ENCODE measurements at regions not wholly inside any gene's neighbourhood (a gene's known extent, or its start where the extent isn't known, plus 50 kb on each side); places are given as distances from the start of the nearest gene placed in this dataset.

GRCh38 chr18:28767201-28767600 is 590.3 kb upstream of the CDH2 start (continued):
- TF ChIP-seq TSHZ2 (CRISPR knock-in tag; IDR thresholded peaks at IDR 0.05) (no peak), PPARA (CRISPR knock-in tag; IDR thresholded peaks at IDR 0.05; ENCODE audit: borderline replicate concordance) (no peak)

GRCh38 chr18:28766721-28767120 is 589.8 kb upstream of the CDH2 start:
- no peak for TF ChIP-seq TOX (CRISPR knock-in tag; IDR thresholded peaks at IDR 0.05; ENCODE audit: borderline replicate concordance)
- no peak for TF ChIP-seq SNAI2 (CRISPR knock-in tag; IDR thresholded peaks at IDR 0.05)
- TF ChIP-seq POU6F1 (CRISPR knock-in tag; IDR thresholded peaks at IDR 0.05; ENCODE audit: borderline replicate concordance, low read depth), result no peak

GRCh38 chr18:28766027-28766426 is 589.1 kb upstream of the CDH2 start:
- TF ChIP-seq ISL1 (CRISPR knock-in tag; IDR thresholded peaks at IDR 0.05) (peak; percentile 48), BACH2 (CRISPR knock-in tag; IDR thresholded peaks at IDR 0.05; ENCODE audit: borderline replicate concordance) (no peak)
- no peak for ATAC-seq

More at GRCh38 chr18:28766721-28767120, 589.8 kb upstream of the CDH2 start:
- no peak for ATAC-seq

- TF ChIP-seq RARB (CRISPR knock-in tag; IDR thresholded peaks at IDR 0.05) (no peak), BACH2 (CRISPR knock-in tag; IDR thresholded peaks at IDR 0.05; ENCODE audit: borderline replicate concordance) (no peak), CSDC2 (CRISPR knock-in tag; IDR thresholded peaks at IDR 0.05) (no peak), TOX (CRISPR knock-in tag; IDR thresholded peaks at IDR 0.05; ENCODE audit: borderline replicate concordance) (no peak), PPARA (CRISPR knock-in tag; IDR thresholded peaks at IDR 0.05; ENCODE audit: borderline replicate concordance) (no peak), ZFP3 (CRISPR knock-in tag; IDR thresholded peaks at IDR 0.05) (no peak), SNAI2 (CRISPR knock-in tag; IDR thresholded peaks at IDR 0.05) (no peak), POU6F1 (CRISPR knock-in tag; IDR thresholded peaks at IDR 0.05; ENCODE audit: borderline replicate concordance, low read depth) (no peak), OSR1 (CRISPR knock-in tag; IDR thresholded peaks at IDR 0.05) (no peak), ZC3H10 (CRISPR knock-in tag; IDR thresholded peaks at IDR 0.05) (no peak), CREB5 (CRISPR knock-in tag; IDR thresholded peaks at IDR 0.05; ENCODE audit: low read depth) (no peak), ARNTL (CRISPR knock-in tag; IDR thresholded peaks at IDR 0.05; ENCODE audit: borderline replicate concordance, low read depth) (no peak), CSRNP3 (CRISPR knock-in tag; IDR thresholded peaks at IDR 0.05) (no peak), GLIS3 (CRISPR knock-in tag; IDR thresholded peaks at IDR 0.05) (no peak), ZNF565 (CRISPR knock-in tag; conservative IDR thresholded peaks at IDR 0.05; ENCODE audit: low read depth) (no peak)
- ATAC-seq, result no peak
These were observed 583.4 kb upstream of the CDH2 start for GRCh38 chr18:28760299-28760698.

- ATAC-seq, result no peak
- TF ChIP-seq PPARA (CRISPR knock-in tag; IDR thresholded peaks at IDR 0.05; ENCODE audit: borderline replicate concordance), result no peak
- no peak for TF ChIP-seq TOX (CRISPR knock-in tag; IDR thresholded peaks at IDR 0.05; ENCODE audit: borderline replicate concordance)
- no peak for TF ChIP-seq TCF4 (CRISPR knock-in tag; IDR thresholded peaks at IDR 0.05; ENCODE audit: borderline replicate concordance)
- no peak for TF ChIP-seq ZNF70 (CRISPR knock-in tag; IDR thresholded peaks at IDR 0.05)
- TF ChIP-seq ZNF565 (CRISPR knock-in tag; conservative IDR thresholded peaks at IDR 0.05; ENCODE audit: low read depth), result no peak
- no peak for TF ChIP-seq ZFP30 (CRISPR knock-in tag; IDR thresholded peaks at IDR 0.05)
- TF ChIP-seq TSHZ2 (CRISPR knock-in tag; IDR thresholded peaks at IDR 0.05), result no peak
- no peak for TF ChIP-seq CSDC2 (CRISPR knock-in tag; IDR thresholded peaks at IDR 0.05)
- no peak for TF ChIP-seq SNAI2 (CRISPR knock-in tag; IDR thresholded peaks at IDR 0.05)
- no peak for TF ChIP-seq ZC3H10 (CRISPR knock-in tag; IDR thresholded peaks at IDR 0.05)
- TF ChIP-seq CREB5 (CRISPR knock-in tag; IDR thresholded peaks at IDR 0.05; ENCODE audit: low read depth), result no peak
These were observed 580.6 kb upstream of the CDH2 start for GRCh38 chr18:28757466-28758008.

All from SK-N-SH treated with all-trans-retinoic acid at 6 μM for 48 hours (cell line).